A172 (cell line): ENCODE measurements at regions not wholly inside any gene's neighbourhood (a gene's known extent, or its start where the extent isn't known, plus 50 kb on each side); places are given as distances from the start of the nearest gene placed in this dataset.

Experiments
- DNase-seq: peaks from one replicate; pipeline ENCODE4 v3.0.0-alpha.2; 2015; ENCODE audit warnings: low spot score

DNA sequence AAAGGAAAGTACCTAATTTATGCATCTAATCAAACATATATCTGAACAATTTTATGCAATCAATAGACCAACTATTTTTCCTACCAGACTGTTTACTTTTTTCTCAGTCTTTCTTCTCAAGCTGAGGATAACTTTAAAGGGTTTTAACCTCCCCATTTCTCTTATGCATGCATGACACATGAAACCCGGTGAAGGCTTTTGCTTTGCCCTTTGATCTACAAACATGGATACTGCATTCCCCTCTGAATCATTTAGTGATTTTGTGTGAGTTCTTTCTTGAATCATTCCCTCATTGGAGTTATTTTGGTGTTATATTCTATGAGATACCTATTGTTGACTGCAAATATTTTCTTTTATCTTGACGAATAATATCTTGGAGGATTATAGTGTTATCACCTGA lies 931.9 kb upstream of the CNTNAP5 start:
- DNase-seq = no peak

- DNase-seq = no peak
These were observed 929.8 kb upstream of the CNTNAP5 start for GRCh38 chr2:123095219-123095835.

DNA sequence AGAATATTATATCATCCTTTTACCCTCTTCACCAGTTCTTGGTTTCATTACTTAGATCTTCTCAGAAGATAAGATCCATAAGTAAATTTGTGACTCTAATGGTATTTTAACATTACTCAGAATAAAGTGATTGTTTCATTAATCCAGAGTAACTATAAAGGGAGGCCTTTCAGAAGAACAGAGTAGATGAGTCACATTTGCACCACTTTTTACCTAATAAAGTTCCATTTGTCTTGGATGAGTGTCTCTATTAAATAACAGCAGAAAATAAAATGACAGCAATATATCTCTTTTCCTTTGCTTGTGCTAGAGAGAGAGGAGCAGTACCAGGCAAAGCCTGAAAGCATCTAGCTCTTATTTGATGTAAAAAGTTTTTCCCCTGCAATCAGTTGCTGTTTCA lies 926.5 kb upstream of the CNTNAP5 start:
- no peak for DNase-seq

- DNase-seq = no peak
These were observed 923.7 kb upstream of the CNTNAP5 start for GRCh38 chr2:123101434-123101833.

- no peak for DNase-seq
These were observed 921.2 kb upstream of the CNTNAP5 start for GRCh38 chr2:123103902-123104301.

- DNase-seq = no peak
These were observed 908.5 kb upstream of the CNTNAP5 start for GRCh38 chr2:123116595-123116994.

GRCh38 chr2:123127236-123127635 lies 897.9 kb upstream of the CNTNAP5 start:
- DNase-seq = no peak

GRCh38 chr2:123128951-123129350 lies 896.1 kb upstream of the CNTNAP5 start:
- no peak for DNase-seq

GRCh38 chr2:123136419-123136818 lies 888.7 kb upstream of the CNTNAP5 start:
- DNase-seq = no peak

DNA sequence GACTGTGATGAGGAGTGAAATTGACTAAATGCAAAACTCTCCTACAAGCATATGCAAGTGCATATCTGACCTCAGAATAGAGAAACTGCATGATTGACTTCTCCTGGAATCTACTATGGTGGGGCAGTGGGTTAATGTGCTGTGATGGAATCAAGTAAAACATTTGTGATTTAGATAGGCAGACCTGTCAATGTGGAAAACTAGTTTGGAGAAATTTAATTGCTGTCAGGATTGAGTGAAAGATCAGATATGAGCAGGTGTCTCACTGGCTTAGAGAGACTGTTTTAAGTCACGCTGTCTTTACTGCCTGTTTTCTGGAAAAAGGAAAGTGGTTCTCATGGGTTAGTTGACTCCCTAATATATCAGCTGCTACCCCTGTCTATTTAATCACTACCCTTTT lies 881.0 kb upstream of the CNTNAP5 start:
- DNase-seq = no peak

GRCh38 chr2:123153041-123153440 lies 872.0 kb upstream of the CNTNAP5 start:
- DNase-seq = no peak

- no peak for DNase-seq
These were observed 870.9 kb upstream of the CNTNAP5 start for GRCh38 chr2:123154195-123154594.

DNA sequence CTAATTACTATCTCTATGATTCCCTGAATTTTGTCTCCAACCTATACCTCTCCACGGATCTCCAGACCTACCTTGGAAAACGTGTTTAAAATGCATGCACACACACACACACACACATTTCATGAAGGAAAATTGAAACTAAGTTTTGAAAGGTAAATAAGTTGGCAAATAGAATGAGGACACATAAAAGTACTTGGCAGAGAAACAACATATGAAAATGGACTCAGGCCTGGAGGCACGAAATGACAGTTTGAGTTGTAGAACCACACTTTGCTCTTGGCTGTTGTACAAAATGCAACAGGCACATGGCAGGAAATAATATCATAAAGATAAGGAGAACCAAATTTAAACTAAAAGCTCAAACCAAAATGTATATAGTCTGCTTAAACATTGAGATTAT lies 868.1 kb upstream of the CNTNAP5 start:
- no peak for DNase-seq

DNA sequence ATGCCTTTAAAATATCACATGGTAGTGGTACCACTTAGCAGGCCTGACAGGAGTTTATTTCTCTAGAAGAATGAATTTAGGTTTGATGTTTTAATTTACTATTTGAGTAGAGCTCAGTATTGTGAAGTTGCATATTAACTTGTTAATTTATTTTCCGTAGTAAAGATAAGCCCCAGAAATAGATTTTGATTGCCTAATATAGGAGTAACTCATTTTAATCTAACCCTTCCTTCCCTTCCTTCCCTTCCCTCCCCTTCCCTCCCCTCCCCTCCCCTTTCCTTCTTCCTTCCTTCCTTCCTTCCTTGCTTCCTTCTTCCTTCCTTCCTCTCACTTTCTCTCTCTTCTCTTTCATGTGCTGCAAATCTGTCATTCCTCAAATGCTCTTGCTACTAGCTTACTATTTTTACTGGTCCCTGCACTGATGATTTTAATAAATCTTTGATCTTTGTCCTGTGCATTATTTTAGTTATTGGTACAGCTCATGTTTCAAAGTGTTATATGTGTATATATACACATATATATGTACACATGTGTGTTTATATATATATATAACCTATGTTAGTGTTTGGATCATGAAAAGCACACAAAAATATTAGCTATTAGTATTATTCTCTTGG lies 862.6 kb upstream of the CNTNAP5 start:
- no peak for DNase-seq

DNA sequence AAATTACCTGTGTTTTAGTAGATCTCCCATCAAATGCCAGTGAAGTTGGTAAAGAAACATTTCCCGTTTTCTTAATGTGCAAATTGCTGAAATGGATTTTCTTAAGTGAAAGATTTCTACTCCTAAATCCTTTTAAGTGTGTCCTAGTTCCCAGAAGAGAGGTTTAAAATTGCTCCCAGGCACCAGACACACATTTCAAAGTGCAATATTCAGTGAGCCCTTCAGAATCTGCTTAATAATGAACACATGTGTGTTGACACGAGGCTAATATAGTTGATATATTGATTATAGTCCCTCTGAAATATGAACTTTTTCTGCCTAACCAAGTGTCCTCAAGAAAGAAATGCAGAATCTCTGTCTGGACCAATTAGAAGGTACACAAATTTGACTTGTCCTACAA lies 861.7 kb upstream of the CNTNAP5 start:
- no peak for DNase-seq

DNA sequence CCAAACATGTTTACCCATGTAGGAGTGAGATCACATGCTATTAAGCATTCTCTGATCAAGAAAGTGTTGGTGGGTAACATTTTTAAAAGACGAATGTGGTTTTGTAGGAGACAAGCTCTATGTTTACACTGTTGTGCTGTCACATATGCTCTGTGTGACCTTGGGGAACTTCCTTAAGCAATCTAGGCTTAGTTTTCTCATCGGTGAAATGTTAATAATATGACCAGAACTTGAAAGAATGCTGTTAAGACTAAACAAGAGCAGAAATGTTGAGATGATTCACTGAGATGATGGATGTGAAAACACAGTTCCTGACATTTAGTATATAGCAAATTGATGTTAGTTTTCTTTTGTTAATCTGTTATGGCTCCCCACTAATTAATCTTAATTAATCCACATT lies 860.9 kb upstream of the CNTNAP5 start:
- no peak for DNase-seq

- DNase-seq = no peak
These were observed 859.5 kb upstream of the CNTNAP5 start for GRCh38 chr2:123165616-123166015.

DNA sequence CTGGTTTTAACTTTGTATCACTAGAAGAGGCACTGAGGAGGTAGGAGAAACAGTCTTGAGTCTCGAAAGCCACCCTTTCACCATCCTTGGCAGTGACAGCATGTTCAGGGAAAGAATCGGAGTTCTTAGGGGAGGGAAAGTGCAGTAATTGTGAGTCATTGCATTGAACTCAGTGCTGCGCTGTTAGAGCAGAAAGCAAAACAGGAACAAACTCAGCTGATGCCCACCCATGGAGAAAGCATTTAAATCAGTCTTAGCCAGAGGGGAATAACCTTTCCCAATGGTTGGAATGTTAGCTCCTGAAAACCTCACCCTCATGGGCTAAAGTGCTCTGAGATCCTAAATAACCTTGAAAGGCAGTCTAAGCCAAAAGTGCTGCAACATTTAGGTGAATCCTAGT lies 845.6 kb upstream of the CNTNAP5 start:
- no peak for DNase-seq

GRCh38 chr2:123195957-123196356 lies 829.1 kb upstream of the CNTNAP5 start:
- no peak for DNase-seq

GRCh38 chr2:123200035-123200434 lies 825.1 kb upstream of the CNTNAP5 start:
- no peak for DNase-seq

DNA sequence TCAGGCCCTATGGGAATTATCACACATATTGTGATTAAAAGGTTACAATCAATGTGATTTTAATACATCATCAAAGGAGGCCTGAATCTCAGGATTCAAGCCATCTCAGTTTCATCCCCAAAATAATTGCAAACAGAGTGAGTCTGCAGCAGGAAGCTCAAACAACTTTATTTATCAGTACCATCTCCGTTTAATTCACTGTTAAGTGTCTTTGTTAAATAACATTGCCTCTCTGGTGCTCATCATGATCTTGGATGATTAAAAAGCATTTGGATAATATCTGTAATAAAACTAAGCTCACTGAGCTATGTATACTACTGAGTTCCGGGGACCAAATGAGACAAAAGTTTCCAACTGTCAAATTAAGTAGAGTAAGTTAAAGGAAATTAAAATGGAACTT lies 817.8 kb upstream of the CNTNAP5 start:
- no peak for DNase-seq

- no peak for DNase-seq
These were observed 815.9 kb upstream of the CNTNAP5 start for GRCh38 chr2:123209202-123209601.

GRCh38 chr2:123211181-123211580 lies 813.9 kb upstream of the CNTNAP5 start:
- no peak for DNase-seq

DNA sequence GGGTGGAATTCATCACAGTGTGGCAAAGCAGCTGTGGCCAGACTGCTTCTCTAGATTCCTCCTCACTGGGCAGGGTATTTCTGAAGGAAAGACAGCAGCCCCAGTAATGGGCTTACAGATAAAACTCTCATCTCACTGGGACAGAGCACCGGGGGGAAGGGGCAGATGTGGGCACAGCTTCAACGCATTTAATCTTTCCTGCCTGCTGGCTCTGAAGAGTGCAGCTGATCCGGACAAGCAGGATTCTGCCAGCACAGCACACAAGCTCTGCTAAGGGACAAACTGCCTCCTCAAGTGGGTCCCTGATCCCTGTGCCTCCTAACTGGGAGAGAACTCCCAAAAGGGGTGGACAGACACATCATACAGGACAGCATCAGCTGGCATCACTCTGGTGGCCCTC lies 779.9 kb upstream of the CNTNAP5 start:
- no peak for DNase-seq
